ENCODE measurements at regions not wholly inside any gene's neighbourhood (a gene's known extent, or its start where the extent isn't known, plus 50 kb on each side); places are given as distances from the start of the nearest gene placed in this dataset.

- intact Hi-C loops (cut with micrococcal nuclease; ENCODE audit: unreplicated experiment), result no loop called here
- Histone ChIP-seq H3K27me3 (ENCODE audit: control insufficient read depth, insufficient read depth, low read length) (no peaks in the 10 kb centered on the region), H3K4me1 (ENCODE audit: control insufficient read depth, insufficient read depth, low read length) (no peaks in the 10 kb centered on the region), H3K36me3 (ENCODE audit: control insufficient read depth, insufficient read depth, low read length) (no peaks in the 10 kb centered on the region), H3K9me3 (ENCODE audit: control insufficient read depth, insufficient read depth, low read depth, low read length) (no peaks in the 10 kb centered on the region), H3K4me3 (ENCODE audit: low read depth in 2 of 2, low read length in 2 of 2) (no peak overlapping the region), H3K27ac (ENCODE audit: low read length) (no peak overlapping the region)
- ATAC-seq (no peak), DNase-seq (ENCODE audit: low read depth, low spot score) (no peak)
- in situ Hi-C loops (cut with HindIII; ENCODE audit: low pct_unique_long_range_greater_than_20kb, low sequenced_read_pairs), result no loop called here
- TF ChIP-seq CTCF (IDR thresholded peaks at IDR 0.05), result no peak
- TF ChIP-seq SIN3A (IDR thresholded peaks at IDR 0.05; ENCODE audit: borderline replicate concordance, insufficient read depth, low read depth, low read length), result no peak
- TF ChIP-seq TCF7L2 (IDR thresholded peaks at IDR 0.05; ENCODE audit: low read depth, low read length), result no peak
- no peak for TF ChIP-seq REST (IDR thresholded peaks at IDR 0.05; ENCODE audit: insufficient read depth in 1 of 2, low read depth in 2 of 2, low read length in 1 of 2)
- TF ChIP-seq POLR2AphosphoS5 (IDR thresholded peaks at IDR 0.05; ENCODE audit: low read depth, low read length), result no peak
- CTCF ChIA-PET, result no interaction called here
- POLR2A ChIA-PET, result no interaction called here
- no TSS peak for BruUV-seq (replicated peaks)
Observed at GRCh38 chr2:215740071-215740470, 273.3 kb downstream of the MREG start.

GRCh38 chr2:215738351-215738750, 275.0 kb downstream of the MREG start:
- no peak overlapping the region for H3K27ac ChIP-seq (ENCODE audit: low read length)
- ChIA-PET CTCF (no interaction called here), POLR2A (no interaction called here)
- no peaks in the 10 kb centered on the region for H3K27me3 ChIP-seq (ENCODE audit: control insufficient read depth, insufficient read depth, low read length)
- no peak overlapping the region for H3K4me3 ChIP-seq (ENCODE audit: low read depth in 2 of 2, low read length in 2 of 2)
- intact Hi-C loops (cut with micrococcal nuclease; ENCODE audit: unreplicated experiment) (no loop called here), in situ Hi-C loops (cut with HindIII; ENCODE audit: low pct_unique_long_range_greater_than_20kb, low sequenced_read_pairs) (no loop called here)
- no peaks in the 10 kb centered on the region for H3K4me1 ChIP-seq (ENCODE audit: control insufficient read depth, insufficient read depth, low read length)
- no peak for DNase-seq (ENCODE audit: low read depth, low spot score)
- BruUV-seq (replicated peaks), result no TSS peak
- H3K36me3 ChIP-seq (ENCODE audit: control insufficient read depth, insufficient read depth, low read length), result no peaks in the 10 kb centered on the region
- TF ChIP-seq POLR2AphosphoS5 (IDR thresholded peaks at IDR 0.05; ENCODE audit: low read depth, low read length), result no peak
- no peak for TF ChIP-seq SIN3A (IDR thresholded peaks at IDR 0.05; ENCODE audit: borderline replicate concordance, insufficient read depth, low read depth, low read length)
- no peak for TF ChIP-seq REST (IDR thresholded peaks at IDR 0.05; ENCODE audit: insufficient read depth in 1 of 2, low read depth in 2 of 2, low read length in 1 of 2)
- no peak for TF ChIP-seq CTCF (IDR thresholded peaks at IDR 0.05)
- TF ChIP-seq TCF7L2 (IDR thresholded peaks at IDR 0.05; ENCODE audit: low read depth, low read length), result no peak
- no peak for ATAC-seq
- H3K9me3 ChIP-seq (ENCODE audit: control insufficient read depth, insufficient read depth, low read depth, low read length), result no peaks in the 10 kb centered on the region
